ENCODE measurements at regions not wholly inside any gene's neighbourhood (a gene's known extent, or its start where the extent isn't known, plus 50 kb on each side); places are given as distances from the start of the nearest gene placed in this dataset.

DNA sequence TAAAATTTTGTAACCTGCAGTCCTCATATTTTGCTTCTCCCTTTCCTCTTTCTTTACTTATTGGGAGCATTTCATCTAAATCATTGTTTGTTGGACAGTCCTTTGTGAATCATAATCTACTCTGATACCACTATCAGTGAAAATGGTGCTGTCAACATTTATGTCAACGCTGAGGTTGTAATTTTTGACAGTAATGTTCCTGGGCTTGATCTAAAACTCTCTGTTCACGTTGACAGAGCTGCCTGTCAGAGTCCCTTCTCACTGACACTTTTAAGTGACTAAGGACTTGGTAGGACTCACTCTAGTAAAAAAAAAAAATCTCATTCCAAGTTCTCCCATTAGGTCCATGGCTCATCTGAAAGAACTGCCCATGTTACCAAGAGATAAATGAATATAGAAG lies 1640.8 kb upstream of the PIK3C3 start:
- POLR2A ChIA-PET = no interaction called here
- no peak overlapping the region for H3K27ac Mint-ChIP-seq (ENCODE audit: unreplicated experiment)
- no TSS peak for BruUV-seq (replicated peaks)

DNA sequence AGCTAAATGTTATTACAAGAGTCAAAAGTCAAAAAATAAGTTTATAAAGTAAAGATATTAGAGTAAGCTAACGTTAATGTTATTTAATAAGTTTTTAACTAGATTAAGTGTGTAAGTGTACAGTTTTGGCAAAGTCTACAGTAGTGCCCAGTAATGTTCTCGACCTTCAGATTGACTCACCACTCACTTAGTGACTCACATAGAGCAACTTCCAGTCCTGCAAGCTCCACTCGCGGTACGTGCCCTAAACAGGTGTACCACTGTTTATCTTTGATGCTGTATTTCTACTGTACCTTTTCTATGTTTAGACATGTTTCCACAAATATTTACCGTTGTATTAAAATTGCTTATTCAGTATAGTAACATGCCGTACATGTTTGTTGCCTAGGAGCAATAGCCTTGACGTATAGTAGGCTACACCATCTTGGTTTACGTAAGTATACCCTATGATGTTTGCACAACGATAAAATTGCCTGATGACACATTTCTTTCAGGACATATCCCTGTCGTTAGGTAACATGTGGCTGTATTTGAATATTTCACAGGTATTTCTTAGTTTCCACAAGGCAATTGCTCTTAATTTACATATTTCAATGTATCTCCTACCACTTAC lies 1641.9 kb upstream of the PIK3C3 start:
- Histone ChIP-seq H3K4me1 (no peaks in the 10 kb centered on the region), H3K36me3 (ENCODE audit: control insufficient read depth, insufficient read depth, low read length) (no peaks in the 10 kb centered on the region), H3K27me3 (replicated peaks; ENCODE audit: control insufficient read depth, insufficient read depth, low read length) (no peaks in the 10 kb centered on the region), H3K4me3 (ENCODE audit: low read depth, low read length) (no peak overlapping the region), H3K9me3 (no peaks in the 10 kb centered on the region)
- DNase-seq = no peak
- no peak overlapping the region for H3K27ac Mint-ChIP-seq (ENCODE audit: unreplicated experiment)
- H3K4me3 Mint-ChIP-seq (ENCODE audit: unreplicated experiment) = no peak overlapping the region
- no peaks in the 10 kb centered on the region for H3K36me3 Mint-ChIP-seq (ENCODE audit: insufficient read depth, unreplicated experiment)
- no TSS peak for BruUV-seq (replicated peaks)
- TF ChIP-seq, protein P1, sequence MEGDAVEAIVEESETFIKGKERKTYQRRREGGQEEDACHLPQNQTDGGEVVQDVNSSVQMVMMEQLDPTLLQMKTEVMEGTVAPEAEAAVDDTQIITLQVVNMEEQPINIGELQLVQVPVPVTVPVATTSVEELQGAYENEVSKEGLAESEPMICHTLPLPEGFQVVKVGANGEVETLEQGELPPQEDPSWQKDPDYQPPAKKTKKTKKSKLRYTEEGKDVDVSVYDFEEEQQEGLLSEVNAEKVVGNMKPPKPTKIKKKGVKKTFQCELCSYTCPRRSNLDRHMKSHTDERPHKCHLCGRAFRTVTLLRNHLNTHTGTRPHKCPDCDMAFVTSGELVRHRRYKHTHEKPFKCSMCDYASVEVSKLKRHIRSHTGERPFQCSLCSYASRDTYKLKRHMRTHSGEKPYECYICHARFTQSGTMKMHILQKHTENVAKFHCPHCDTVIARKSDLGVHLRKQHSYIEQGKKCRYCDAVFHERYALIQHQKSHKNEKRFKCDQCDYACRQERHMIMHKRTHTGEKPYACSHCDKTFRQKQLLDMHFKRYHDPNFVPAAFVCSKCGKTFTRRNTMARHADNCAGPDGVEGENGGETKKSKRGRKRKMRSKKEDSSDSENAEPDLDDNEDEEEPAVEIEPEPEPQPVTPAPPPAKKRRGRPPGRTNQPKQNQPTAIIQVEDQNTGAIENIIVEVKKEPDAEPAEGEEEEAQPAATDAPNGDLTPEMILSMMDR (IDR thresholded peaks at IDR 0.05; ENCODE audit: insufficient read depth in 1 of 2, low read depth in 1 of 2, low read length in 1 of 2, severe bottlenecking in 1 of 2, unreplicated experiment in 1 of 2) = no peak
- CTCF ChIA-PET = no interaction called here
- POLR2A ChIA-PET = no interaction called here
- no peaks in the 10 kb centered on the region for H3K9me3 Mint-ChIP-seq (ENCODE audit: unreplicated experiment)
- no peaks in the 10 kb centered on the region for H3K4me1 Mint-ChIP-seq (ENCODE audit: low read depth, unreplicated experiment)
- no peaks in the 10 kb centered on the region for H3K27me3 Mint-ChIP-seq (ENCODE audit: insufficient read depth, unreplicated experiment)
- intact Hi-C loops (cut with micrococcal nuclease; ENCODE audit: unreplicated experiment) = no loop called here

More for the DNA sequence above, 1640.8 kb upstream of the PIK3C3 start:
- Histone ChIP-seq H3K36me3 (ENCODE audit: control insufficient read depth, insufficient read depth, low read length) (no peaks in the 10 kb centered on the region), H3K4me1 (no peaks in the 10 kb centered on the region), H3K27me3 (replicated peaks; ENCODE audit: control insufficient read depth, insufficient read depth, low read length) (no peaks in the 10 kb centered on the region), H3K4me3 (ENCODE audit: low read depth, low read length) (no peak overlapping the region), H3K9me3 (no peaks in the 10 kb centered on the region)
- Mint-ChIP-seq H3K9me3 (ENCODE audit: unreplicated experiment) (no peaks in the 10 kb centered on the region), H3K36me3 (ENCODE audit: insufficient read depth, unreplicated experiment) (no peaks in the 10 kb centered on the region), H3K4me3 (ENCODE audit: unreplicated experiment) (no peak overlapping the region), H3K27me3 (ENCODE audit: insufficient read depth, unreplicated experiment) (no peaks in the 10 kb centered on the region), H3K4me1 (ENCODE audit: low read depth, unreplicated experiment) (no peaks in the 10 kb centered on the region)
- CTCF ChIA-PET = no interaction called here
- intact Hi-C loops (cut with micrococcal nuclease; ENCODE audit: unreplicated experiment) = no loop called here
- TF ChIP-seq, protein P1 (IDR thresholded peaks at IDR 0.05; ENCODE audit: insufficient read depth in 1 of 2, low read depth in 1 of 2, low read length in 1 of 2, severe bottlenecking in 1 of 2, unreplicated experiment in 1 of 2) = no peak
- no peak for DNase-seq

DNA sequence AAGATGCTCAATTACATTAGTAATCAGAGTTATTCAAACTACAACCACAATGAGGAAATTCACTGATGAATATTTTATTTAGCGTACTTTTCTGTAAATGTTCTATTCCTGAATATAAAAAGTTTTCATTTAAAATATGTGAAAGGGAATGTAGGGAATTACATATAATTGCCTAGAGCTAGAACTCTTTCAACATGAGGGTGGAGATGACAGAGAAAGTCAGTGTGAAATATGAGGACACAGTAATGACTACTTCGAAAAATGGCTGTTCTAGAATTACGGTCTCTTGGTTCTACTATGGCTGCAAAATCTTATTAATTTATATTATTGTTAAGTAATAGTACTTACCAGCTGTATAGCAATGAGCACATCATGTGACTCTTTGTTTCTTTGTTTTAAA lies 1647.4 kb upstream of the PIK3C3 start:
- TF ChIP-seq, protein P1 (IDR thresholded peaks at IDR 0.05; ENCODE audit: insufficient read depth in 1 of 2, low read depth in 1 of 2, low read length in 1 of 2, severe bottlenecking in 1 of 2, unreplicated experiment in 1 of 2) = no peak
- H3K4me1 Mint-ChIP-seq (ENCODE audit: low read depth, unreplicated experiment) = no peaks in the 10 kb centered on the region
- no peaks in the 10 kb centered on the region for H3K27me3 Mint-ChIP-seq (ENCODE audit: insufficient read depth, unreplicated experiment)
- no peak for DNase-seq
- ChIA-PET POLR2A (no interaction called here), CTCF (no interaction called here)
- no peaks in the 10 kb centered on the region for H3K36me3 Mint-ChIP-seq (ENCODE audit: insufficient read depth, unreplicated experiment)
- Histone ChIP-seq H3K27me3 (replicated peaks; ENCODE audit: control insufficient read depth, insufficient read depth, low read length) (no peaks in the 10 kb centered on the region), H3K36me3 (ENCODE audit: control insufficient read depth, insufficient read depth, low read length) (no peaks in the 10 kb centered on the region), H3K4me3 (ENCODE audit: low read depth, low read length) (no peak overlapping the region), H3K9me3 (no peaks in the 10 kb centered on the region), H3K4me1 (no peaks in the 10 kb centered on the region)
- no peaks in the 10 kb centered on the region for H3K9me3 Mint-ChIP-seq (ENCODE audit: unreplicated experiment)
- H3K4me3 Mint-ChIP-seq (ENCODE audit: unreplicated experiment) = no peak overlapping the region
- H3K27ac Mint-ChIP-seq (ENCODE audit: unreplicated experiment) = no peak overlapping the region
- no TSS peak for BruUV-seq (replicated peaks)
- intact Hi-C loops (cut with micrococcal nuclease; ENCODE audit: unreplicated experiment) = no loop called here

All from Caco-2 (cell line).